CD4-positive, alpha-beta memory T cell (primary cell): ENCODE measurements at regions not wholly inside any gene's neighbourhood (a gene's known extent, or its start where the extent isn't known, plus 50 kb on each side); places are given as distances from the start of the nearest gene placed in this dataset.

ENCODE experiments used
- CTCF ChIA-PET: fragments of 350-600 bp; sonication (Branson Sonifier 250); formaldehyde crosslinking; loops from one replicate; lab custom pipeline; 2021; ENCODE audit warnings: inconsistent platforms; ENCODE audit not compliant: partially characterized antibody; lab: Charles Lee
- POLR2A ChIA-PET: fragments of 350-600 bp; sonication (Branson Sonifier 250); formaldehyde crosslinking; loops from one replicate; lab custom pipeline; 2021; ENCODE audit not compliant: partially characterized antibody; lab: Charles Lee
- DNase-seq, 5 donors: peaks; one replicate each; pipeline versions ENCODE4 v3.0.0 to v3.0.0-alpha.2; 2020 to 2022; ENCODE audit warnings: mixed read lengths in 1 of 5
- H3K27ac ChIP-seq: one replicate; pipeline ENCODE4 v1.7.0; 2013; ENCODE audit warnings: low read depth, low read length
- H3K27me3 ChIP-seq: 2 replicates; pipeline ENCODE4 v1.7.0; 2013; ENCODE audit warnings: mild to moderate bottlenecking, low read length, moderate library complexity; ENCODE audit not compliant: insufficient read depth
- H3K36me3 ChIP-seq: 2 replicates; pipeline ENCODE4 v1.7.0; 2013; ENCODE audit warnings: mild to moderate bottlenecking, low read length, moderate library complexity; ENCODE audit not compliant: insufficient read depth
- H3K4me1 ChIP-seq: 2 replicates; pipeline ENCODE4 v1.7.0; 2013; ENCODE audit warnings: mild to moderate bottlenecking, low read length, moderate library complexity; ENCODE audit not compliant: insufficient read depth
- H3K4me3 ChIP-seq, 2 donors: one replicate each; pipeline ENCODE4 v1.7.0; 2013; ENCODE audit warnings: low read length in 2 of 2, mild to moderate bottlenecking in 1 of 2
- H3K9me3 ChIP-seq, 2 donors: one replicate each; pipeline ENCODE4 v1.7.0; 2013; ENCODE audit warnings: low read length in 2 of 2, control low read depth in 1 of 2; ENCODE audit not compliant: control insufficient read depth in 1 of 2
- H3K27ac Mint-ChIP-seq, 7 donors: one replicate each; pipeline ENCODE4 v1.8.0; 2020 to 2021; ENCODE audit warnings: mixed read lengths in 7 of 7, mild to moderate bottlenecking in 6 of 7, inconsistent platforms in 3 of 7, moderate library complexity in 3 of 7
- H3K27me3 Mint-ChIP-seq, 2 donors: one replicate each; pipeline ENCODE4 v1.8.0; 2020 to 2021; ENCODE audit warnings: mixed read lengths in 2 of 2
- H3K36me3 Mint-ChIP-seq, 2 donors: one replicate each; pipeline ENCODE4 v1.8.0; 2020 to 2021; ENCODE audit warnings: mixed read lengths in 2 of 2, inconsistent platforms in 1 of 2, mild to moderate bottlenecking in 1 of 2
- H3K4me1 Mint-ChIP-seq, 4 donors: one replicate each; pipeline ENCODE4 v1.8.0; 2020 to 2021; ENCODE audit warnings: mixed read lengths in 4 of 4, mild to moderate bottlenecking in 1 of 4
- H3K4me3 Mint-ChIP-seq, 8 donors: one replicate each; pipeline ENCODE4 v1.8.0; 2020 to 2021; ENCODE audit warnings: mixed read lengths in 8 of 8, mild to moderate bottlenecking in 7 of 8, moderate library complexity in 6 of 8, inconsistent platforms in 3 of 8
- H3K9me3 Mint-ChIP-seq, 8 donors: one replicate each; pipeline ENCODE4 v1.8.0; 2020 to 2021; ENCODE audit warnings: mixed read lengths in 8 of 8, mild to moderate bottlenecking in 5 of 8, inconsistent platforms in 3 of 8, moderate library complexity in 1 of 8
- intact Hi-C: fragments of 100-400 bp; cut with micrococcal nuclease; formaldehyde crosslinking; loops from one replicate; pipeline ENCODE4 v1.15.1; 2023

- H3K36me3 Mint-ChIP-seq = no peaks in the 10 kb centered on the region
- ChIA-PET CTCF (no interaction called here), POLR2A (no interaction called here)
- intact Hi-C loops = no loop called here
- no peaks in the 10 kb centered on the region for H3K4me1 ChIP-seq
- H3K27ac Mint-ChIP-seq = no peak overlapping the region
- H3K4me1 Mint-ChIP-seq = no peaks in the 10 kb centered on the region
- no peak overlapping the region for H3K4me3 Mint-ChIP-seq
- H3K9me3 Mint-ChIP-seq = peaks cover 0 to 3% (median under 1%) of the 10 kb centered on the region in 8 donors
- no peak for DNase-seq
- H3K9me3 ChIP-seq = no peaks in the 10 kb centered on the region
- no peak overlapping the region for H3K27ac ChIP-seq
- no peak overlapping the region for H3K4me3 ChIP-seq
- H3K27me3 ChIP-seq = no peaks in the 10 kb centered on the region
- H3K27me3 Mint-ChIP-seq = no peaks in the 10 kb centered on the region
- no peaks in the 10 kb centered on the region for H3K36me3 ChIP-seq
Observed at GRCh38 chr4:23276076-23276475, 583.3 kb downstream of the GBA3 start.

GRCh38 chr4:23269566-23269965, 576.8 kb downstream of the GBA3 start:
- intact Hi-C loops = no loop called here

GRCh38 chr4:23268072-23268771, 575.5 kb downstream of the GBA3 start:
- H3K27ac ChIP-seq = no peak overlapping the region
- Mint-ChIP-seq H3K4me1 (no peaks in the 10 kb centered on the region), H3K27me3 (no peaks in the 10 kb centered on the region), H3K4me3 (no peak overlapping the region), H3K27ac (no peak overlapping the region), H3K36me3 (no peaks in the 10 kb centered on the region), H3K9me3 (peaks cover 0 to 6% (median 0%) of the 10 kb centered on the region in 8 donors)
- CTCF ChIA-PET = no interaction called here
- POLR2A ChIA-PET = no interaction called here
- no peaks in the 10 kb centered on the region for H3K4me1 ChIP-seq
- no peaks in the 10 kb centered on the region for H3K27me3 ChIP-seq
- H3K36me3 ChIP-seq = no peaks in the 10 kb centered on the region
- H3K4me3 ChIP-seq = no peak overlapping the region
- no peak for DNase-seq
- intact Hi-C loops = no loop called here
- H3K9me3 ChIP-seq = no peaks in the 10 kb centered on the region

More at GRCh38 chr4:23269566-23269965, 576.8 kb downstream of the GBA3 start:
- Mint-ChIP-seq H3K4me1 (no peaks in the 10 kb centered on the region), H3K9me3 (peaks cover 0 to 6% (median 0%) of the 10 kb centered on the region in 8 donors), H3K27me3 (no peaks in the 10 kb centered on the region), H3K36me3 (no peaks in the 10 kb centered on the region), H3K27ac (no peak overlapping the region), H3K4me3 (no peak overlapping the region)
- no peak for DNase-seq
- H3K4me1 ChIP-seq = no peaks in the 10 kb centered on the region
- H3K27me3 ChIP-seq = no peaks in the 10 kb centered on the region
- no peaks in the 10 kb centered on the region for H3K9me3 ChIP-seq
- POLR2A ChIA-PET = no interaction called here
- H3K36me3 ChIP-seq = no peaks in the 10 kb centered on the region
- CTCF ChIA-PET = no interaction called here
- no peak overlapping the region for H3K27ac ChIP-seq
- H3K4me3 ChIP-seq = no peak overlapping the region

- Histone ChIP-seq H3K9me3 (no peaks in the 10 kb centered on the region), H3K4me1 (no peaks in the 10 kb centered on the region), H3K36me3 (no peaks in the 10 kb centered on the region), H3K27ac (no peak overlapping the region), H3K27me3 (no peaks in the 10 kb centered on the region), H3K4me3 (no peak overlapping the region)
- POLR2A ChIA-PET = no interaction called here
- peaks cover 0 to 6% (median 0%) of the 10 kb centered on the region in 8 donors for H3K9me3 Mint-ChIP-seq
- DNase-seq = no peak
- no peak overlapping the region for H3K4me3 Mint-ChIP-seq
- no peak overlapping the region for H3K27ac Mint-ChIP-seq
- H3K4me1 Mint-ChIP-seq = no peaks in the 10 kb centered on the region
- intact Hi-C loops = no loop called here
- no peaks in the 10 kb centered on the region for H3K36me3 Mint-ChIP-seq
- CTCF ChIA-PET = no interaction called here
- H3K27me3 Mint-ChIP-seq = no peaks in the 10 kb centered on the region
Observed at GRCh38 chr4:23266401-23266800, 573.7 kb downstream of the GBA3 start.

GRCh38 chr4:23260511-23260910, 567.8 kb downstream of the GBA3 start:
- CTCF ChIA-PET = no interaction called here
- no peaks in the 10 kb centered on the region for H3K9me3 ChIP-seq
- no peak overlapping the region for H3K4me3 Mint-ChIP-seq
- no peak overlapping the region for H3K27ac ChIP-seq
- POLR2A ChIA-PET = no interaction called here
- no peak overlapping the region for H3K27ac Mint-ChIP-seq
- no peaks in the 10 kb centered on the region for H3K36me3 ChIP-seq
- no peaks in the 10 kb centered on the region for H3K27me3 ChIP-seq
- no peaks in the 10 kb centered on the region for H3K27me3 Mint-ChIP-seq
- no peaks in the 10 kb centered on the region for H3K4me1 ChIP-seq
- no peaks in the 10 kb centered on the region for H3K4me1 Mint-ChIP-seq
- DNase-seq = no peak
- no peaks in the 10 kb centered on the region for H3K36me3 Mint-ChIP-seq
- peaks cover 0 to 4% (median 0%) of the 10 kb centered on the region in 8 donors for H3K9me3 Mint-ChIP-seq
- no peak overlapping the region for H3K4me3 ChIP-seq
- intact Hi-C loops = no loop called here

- Histone ChIP-seq H3K9me3 (no peaks in the 10 kb centered on the region), H3K36me3 (no peaks in the 10 kb centered on the region), H3K27ac (no peak overlapping the region), H3K4me3 (no peak overlapping the region), H3K27me3 (no peaks in the 10 kb centered on the region), H3K4me1 (no peaks in the 10 kb centered on the region)
- intact Hi-C loops = no loop called here
- H3K36me3 Mint-ChIP-seq = no peaks in the 10 kb centered on the region
- no peaks in the 10 kb centered on the region for H3K27me3 Mint-ChIP-seq
- POLR2A ChIA-PET = no interaction called here
- peaks cover 0 to 2% (median 0%) of the 10 kb centered on the region in 8 donors for H3K9me3 Mint-ChIP-seq
- no peak overlapping the region for H3K4me3 Mint-ChIP-seq
- H3K4me1 Mint-ChIP-seq = no peaks in the 10 kb centered on the region
- CTCF ChIA-PET = no interaction called here
- H3K27ac Mint-ChIP-seq = no peak overlapping the region
- no peak for DNase-seq
Observed at GRCh38 chr4:23245203-23245832, 552.6 kb downstream of the GBA3 start.

- CTCF ChIA-PET = no interaction called here
- Histone ChIP-seq H3K4me3 (no peak overlapping the region), H3K27me3 (no peaks in the 10 kb centered on the region), H3K36me3 (no peaks in the 10 kb centered on the region), H3K9me3 (no peaks in the 10 kb centered on the region), H3K27ac (no peak overlapping the region), H3K4me1 (no peaks in the 10 kb centered on the region)
- H3K4me3 Mint-ChIP-seq = no peak overlapping the region
- H3K4me1 Mint-ChIP-seq = no peaks in the 10 kb centered on the region
- DNase-seq = no peak
- POLR2A ChIA-PET = no interaction called here
- intact Hi-C loops = no loop called here
- no peaks in the 10 kb centered on the region for H3K27me3 Mint-ChIP-seq
- H3K36me3 Mint-ChIP-seq = no peaks in the 10 kb centered on the region
- H3K27ac Mint-ChIP-seq = no peak overlapping the region
- peaks cover 0 to 3% (median 0%) of the 10 kb centered on the region in 8 donors for H3K9me3 Mint-ChIP-seq
Observed at GRCh38 chr4:23242962-23243361, 550.2 kb downstream of the GBA3 start.
